Sigmoid colon (tissue), 4 donors: ENCODE measurements at regions not wholly inside any gene's neighbourhood (a gene's known extent, or its start where the extent isn't known, plus 50 kb on each side); places are given as distances from the start of the nearest gene placed in this dataset.

Source experiments
- CTCF ChIP-seq, 4 experiments: fragments of 450-650 bp in 3 of 4; fragments of 200-600 bp in 1 of 4; IDR thresholded peaks; one replicate each; pipeline ENCODE4 v1.5.1; 2016 to 2019; ENCODE audit warnings: antibody characterized with exemption in 4 of 4, mild to moderate bottlenecking in 3 of 4, moderate library complexity in 2 of 4
- POLR2A ChIP-seq, 2 donors: fragments of 450-650 bp; IDR thresholded peaks; one replicate each; pipeline ENCODE4 v1.6.1; 2016; ENCODE audit warnings: antibody characterized with exemption in 2 of 2, mild to moderate bottlenecking in 2 of 2, moderate library complexity in 2 of 2
- POLR2AphosphoS5 ChIP-seq, 4 donors: sonication (generic); formaldehyde crosslinking; IDR thresholded peaks; one replicate each; pipeline ENCODE4 v1.6.1; 2017; ENCODE audit warnings: antibody characterized with exemption in 4 of 4

- TF ChIP-seq POLR2AphosphoS5 (IDR thresholded peaks at IDR 0.05) = no peak
- peak in 1 of 4 experiments; percentile 79 for TF ChIP-seq CTCF (IDR thresholded peaks at IDR 0.05)
- no peak for TF ChIP-seq POLR2A (IDR thresholded peaks at IDR 0.05)
Observed at GRCh38 chr5:2038321-2039179, 155.8 kb upstream of the IRX4 start.
